Keratinocyte (primary cell): ENCODE measurements at regions not wholly inside any gene's neighbourhood (a gene's known extent, or its start where the extent isn't known, plus 50 kb on each side); places are given as distances from the start of the nearest gene placed in this dataset.

ENCODE experiments used
- DNase-seq: peaks from one replicate; pipeline ENCODE4 v3.0.0-alpha.2; 2011; ENCODE audit warnings: low read depth, missing footprints, low spot score
- FAIRE-seq: peaks from 2 replicates; lab custom pipeline; 2011; peaks lifted over from hg19 to GRCh38; lab: Jason Lieb, UNC
- H2AFZ ChIP-seq: 2 replicates; pipeline ENCODE4 v1.6.0; 2012; ENCODE audit warnings: low read length, control low read depth, inconsistent platforms; ENCODE audit not compliant: control insufficient read depth
- H3K27ac ChIP-seq: 2 replicates; pipeline ENCODE4 v1.5.1; 2011; ENCODE audit warnings: low read length; ENCODE audit not compliant: control insufficient read depth, insufficient read depth
- H3K27me3 ChIP-seq: 3 replicates; pipeline ENCODE4 v1.6.0; 2011; ENCODE audit warnings: low read length; ENCODE audit not compliant: control insufficient read depth, insufficient read depth; ENCODE audit errors: extremely low read depth
- H3K36me3 ChIP-seq, 2 experiments: 2 replicates in 1 of 2; 3 replicates in 1 of 2; pipeline ENCODE4 v1.5.1; 2011; ENCODE audit warnings: low read length in 2 of 2, mild to moderate bottlenecking in 1 of 2; ENCODE audit not compliant: control insufficient read depth in 2 of 2, insufficient read depth in 2 of 2; ENCODE audit errors: extremely low read depth in 1 of 2
- H3K4me1 ChIP-seq: 3 replicates; pipeline ENCODE4 v1.5.1; 2011; ENCODE audit warnings: low read length; ENCODE audit not compliant: control insufficient read depth, insufficient read depth; ENCODE audit errors: extremely low read depth
- H3K4me2 ChIP-seq: 3 replicates; pipeline ENCODE4 v1.6.0; 2011; ENCODE audit warnings: low read depth, low read length; ENCODE audit not compliant: control insufficient read depth, insufficient read depth; ENCODE audit errors: extremely low read depth
- H3K4me3 ChIP-seq, 3 experiments: fragments of 200-600 bp in 1 of 3; sonication (generic) in 1 of 3; 2 replicates in 2 of 3; 3 replicates in 1 of 3; pipeline ENCODE4 v1.5.1; 2011 to 2016; ENCODE audit warnings: low read length in 3 of 3, mild to moderate bottlenecking in 3 of 3, control low read depth in 2 of 3, inconsistent platforms in 1 of 3, low read depth in 1 of 3, mixed read lengths in 1 of 3, mixed run types in 1 of 3, moderate library complexity in 1 of 3; ENCODE audit not compliant: control insufficient read depth in 2 of 3, insufficient read depth in 2 of 3; ENCODE audit errors: extremely low read depth in 1 of 3
- H3K79me2 ChIP-seq: 2 replicates; pipeline ENCODE4 v1.6.0; 2012; ENCODE audit warnings: low read length; ENCODE audit not compliant: control insufficient read depth, insufficient read depth
- H3K9ac ChIP-seq: 3 replicates; pipeline ENCODE4 v1.6.0; 2011; ENCODE audit warnings: low read length; ENCODE audit not compliant: control insufficient read depth, insufficient read depth; ENCODE audit errors: extremely low read depth
- H3K9me1 ChIP-seq: 3 replicates; pipeline ENCODE4 v1.6.0; 2011; ENCODE audit warnings: low read length; ENCODE audit not compliant: control insufficient read depth, insufficient read depth; ENCODE audit errors: extremely low read depth
- H3K9me3 ChIP-seq: 2 replicates; pipeline ENCODE4 v1.5.1; 2012; ENCODE audit warnings: low read depth, low read length; ENCODE audit not compliant: control insufficient read depth
- H4K20me1 ChIP-seq: 3 replicates; pipeline ENCODE4 v1.6.0; 2011; ENCODE audit warnings: low read length; ENCODE audit not compliant: control insufficient read depth, insufficient read depth; ENCODE audit errors: extremely low read depth
- CTCF ChIP-seq, 3 experiments: IDR thresholded peaks in 1 of 3; conservative IDR thresholded peaks in 1 of 3; optimal IDR thresholded peaks in 1 of 3; 2 replicates in 2 of 3; 3 replicates in 1 of 3; pipeline versions ENCODE3 to v1.5.1; 2011; ENCODE audit warnings: low read length in 3 of 3, mild to moderate bottlenecking in 3 of 3, moderate library complexity in 2 of 3, control low read depth in 1 of 3, inconsistent platforms in 1 of 3; ENCODE audit not compliant: insufficient read depth in 2 of 3; ENCODE audit errors: extremely low read depth in 1 of 3
- EZH2 ChIP-seq: IDR thresholded peaks from one replicate; pipeline ENCODE4 v1.6.1; 2012; ENCODE audit warnings: inconsistent platforms, mild to moderate bottlenecking, low read length, moderate library complexity
- dilution Hi-C: fragments of 300-500 bp; cut with MboI; formaldehyde crosslinking; loops from one replicate; pipeline ENCODE4 v1.7.0; 2020; ENCODE audit warnings: low sequenced_read_pairs; ENCODE audit not compliant: extremely low pct_ligation_motif_present

- Histone ChIP-seq H4K20me1 (no peaks in the 10 kb centered on the region), H3K9me3 (no peaks in the 10 kb centered on the region), H3K4me1 (no peaks in the 10 kb centered on the region), H3K9me1 (no peaks in the 10 kb centered on the region), H3K27me3 (no peaks in the 10 kb centered on the region), H3K4me3 (no peak overlapping the region), H3K9ac (no peak overlapping the region), H3K27ac (no peak overlapping the region), H3K4me2 (no peak overlapping the region), H3K79me2 (no peaks in the 10 kb centered on the region), H3K36me3 (peaks cover 4 to 11% of the 10 kb centered on the region in 2 experiments), H2AFZ (no peak overlapping the region)
- TF ChIP-seq EZH2 (no peak), CTCF (optimal IDR thresholded peaks at IDR 0.05 in 1 of 3, IDR thresholded peaks at IDR 0.05 in 1 of 3, conservative IDR thresholded peaks at IDR 0.05 in 1 of 3; ENCODE audit: extremely low read depth in 1 of 3, insufficient read depth in 2 of 3, low read length in 3 of 3) (no peak)
- FAIRE-seq (no peak), DNase-seq (no peak)
- dilution Hi-C loops = no loop called here
These were observed 88.1 kb downstream of the SEPTIN7 start for GRCh38 chr7:35889001-35889400.

GRCh38 chr7:35889870-35890269 lies 89.0 kb downstream of the SEPTIN7 start:
- no peak for FAIRE-seq
- dilution Hi-C loops = no loop called here
- TF ChIP-seq CTCF (optimal IDR thresholded peaks at IDR 0.05 in 1 of 3, IDR thresholded peaks at IDR 0.05 in 1 of 3, conservative IDR thresholded peaks at IDR 0.05 in 1 of 3; ENCODE audit: extremely low read depth in 1 of 3, insufficient read depth in 2 of 3, low read length in 3 of 3) = no peak
- no peak for TF ChIP-seq EZH2

More at GRCh38 chr7:35889870-35890269, 89.0 kb downstream of the SEPTIN7 start:
- Histone ChIP-seq H4K20me1 (no peaks in the 10 kb centered on the region), H3K9me1 (no peaks in the 10 kb centered on the region), H2AFZ (no peak overlapping the region), H3K27ac (no peak overlapping the region), H3K27me3 (no peaks in the 10 kb centered on the region), H3K79me2 (no peaks in the 10 kb centered on the region), H3K9ac (no peak overlapping the region), H3K4me3 (no peak overlapping the region), H3K4me1 (no peaks in the 10 kb centered on the region), H3K9me3 (no peaks in the 10 kb centered on the region), H3K36me3 (peaks cover 2 to 10% of the 10 kb centered on the region in 2 experiments), H3K4me2 (no peak overlapping the region)
- no peak for DNase-seq
